Astrocyte (in vitro differentiated cells and primary cell): ENCODE measurements at regions not wholly inside any gene's neighbourhood (a gene's known extent, or its start where the extent isn't known, plus 50 kb on each side); places are given as distances from the start of the nearest gene placed in this dataset.

Source experiments
- DNase-seq: peaks from one replicate; pipeline ENCODE4 v3.0.0-alpha.2; 2010; ENCODE audit warnings: low read depth
- FAIRE-seq: peaks from 2 replicates; lab custom pipeline; 2011; peaks lifted over from hg19 to GRCh38; lab: Jason Lieb, UNC
- H2AFZ ChIP-seq: 2 replicates; pipeline ENCODE4 v1.6.0; 2012; ENCODE audit warnings: low read depth, low read length, inconsistent platforms
- H3K27ac ChIP-seq: 2 replicates; pipeline ENCODE4 v1.5.1; 2011; ENCODE audit warnings: low read depth, low read length, inconsistent platforms
- H3K27me3 ChIP-seq: 2 replicates; pipeline ENCODE4 v1.6.0; 2011; ENCODE audit warnings: low read length, inconsistent platforms; ENCODE audit not compliant: insufficient read depth
- H3K36me3 ChIP-seq: 2 replicates; pipeline ENCODE4 v1.5.1; 2011; ENCODE audit warnings: low read length, inconsistent platforms; ENCODE audit not compliant: insufficient read depth
- H3K4me1 ChIP-seq: 2 replicates; pipeline ENCODE4 v1.5.1; 2011; ENCODE audit warnings: low read length, inconsistent platforms; ENCODE audit not compliant: insufficient read depth
- H3K4me2 ChIP-seq: 2 replicates; pipeline ENCODE4 v1.6.0; 2012; ENCODE audit warnings: low read length, inconsistent platforms
- H3K4me3 ChIP-seq: 2 replicates; pipeline ENCODE4 v1.5.1; 2011; ENCODE audit warnings: low read depth, mild to moderate bottlenecking, low read length, inconsistent platforms; ENCODE audit not compliant: insufficient read depth
- H3K79me2 ChIP-seq: 2 replicates; pipeline ENCODE4 v1.6.0; 2012; ENCODE audit warnings: mild to moderate bottlenecking, low read length, inconsistent platforms; ENCODE audit not compliant: insufficient read depth
- H3K9ac ChIP-seq: 2 replicates; pipeline ENCODE4 v1.6.0; 2012; ENCODE audit warnings: mild to moderate bottlenecking, low read length, inconsistent platforms
- H3K9me3 ChIP-seq: 2 replicates; pipeline ENCODE4 v1.5.1; 2012; ENCODE audit warnings: low read depth, mild to moderate bottlenecking, low read length, inconsistent platforms; ENCODE audit not compliant: insufficient read depth
- H4K20me1 ChIP-seq: 2 replicates; pipeline ENCODE4 v1.6.0; 2012; ENCODE audit warnings: low read length, inconsistent platforms; ENCODE audit not compliant: insufficient read depth
- H3K27ac Mint-ChIP-seq: one replicate; pipeline ENCODE4 v1.8.0; 2021; ENCODE audit warnings: mild to moderate bottlenecking, mixed read lengths; ENCODE audit not compliant: unreplicated experiment
- H3K27me3 Mint-ChIP-seq: one replicate; pipeline ENCODE4 v1.8.0; 2021; ENCODE audit warnings: low read depth, mixed read lengths; ENCODE audit not compliant: unreplicated experiment
- H3K36me3 Mint-ChIP-seq: one replicate; pipeline ENCODE4 v1.8.0; 2021; ENCODE audit warnings: low read depth, mixed read lengths; ENCODE audit not compliant: unreplicated experiment
- H3K4me1 Mint-ChIP-seq: one replicate; pipeline ENCODE4 v1.8.0; 2021; ENCODE audit warnings: low read depth, mixed read lengths; ENCODE audit not compliant: unreplicated experiment
- H3K4me3 Mint-ChIP-seq: one replicate; pipeline ENCODE4 v1.8.0; 2021; ENCODE audit warnings: mild to moderate bottlenecking, moderate library complexity, mixed read lengths; ENCODE audit not compliant: unreplicated experiment
- H3K9me3 Mint-ChIP-seq: one replicate; pipeline ENCODE4 v1.8.0; 2021; ENCODE audit warnings: mild to moderate bottlenecking, mixed read lengths; ENCODE audit not compliant: unreplicated experiment
- CTCF ChIP-seq: IDR thresholded peaks from 2 replicates; pipeline ENCODE4 v1.5.1; 2011; ENCODE audit warnings: low read depth, mild to moderate bottlenecking, inconsistent platforms, low read length, moderate library complexity; ENCODE audit not compliant: insufficient read depth
- EZH2 ChIP-seq: IDR thresholded peaks from 2 replicates; pipeline ENCODE4 v1.6.1; 2012; ENCODE audit warnings: mild to moderate bottlenecking, low read length, inconsistent platforms; ENCODE audit not compliant: insufficient read depth

GRCh38 chr14:42079911-42080310 is 473.2 kb downstream of the LRFN5 start:
- Histone ChIP-seq H3K4me1 (no peaks in the 10 kb centered on the region), H3K27me3 (no peaks in the 10 kb centered on the region), H3K27ac (no peak overlapping the region), H3K4me3 (no peak overlapping the region), H3K9me3 (no peaks in the 10 kb centered on the region), H3K36me3 (no peaks in the 10 kb centered on the region), H4K20me1 (no peaks in the 10 kb centered on the region), H3K4me2 (no peak overlapping the region), H3K79me2 (no peaks in the 10 kb centered on the region), H2AFZ (no peak overlapping the region), H3K9ac (no peak overlapping the region)
- TF ChIP-seq CTCF (no peak), EZH2 (no peak)
- no peaks in the 10 kb centered on the region for H3K27me3 Mint-ChIP-seq
- no peaks in the 10 kb centered on the region for H3K9me3 Mint-ChIP-seq
- no peak overlapping the region for H3K27ac Mint-ChIP-seq
- FAIRE-seq, result no peak
- DNase-seq, result no peak
- H3K4me1 Mint-ChIP-seq, result no peaks in the 10 kb centered on the region
- H3K4me3 Mint-ChIP-seq, result no peak overlapping the region
- no peaks in the 10 kb centered on the region for H3K36me3 Mint-ChIP-seq

GRCh38 chr14:42078345-42078744 is 471.7 kb downstream of the LRFN5 start:
- FAIRE-seq (no peak), DNase-seq (no peak)
- Histone ChIP-seq H3K9ac (no peak overlapping the region), H3K79me2 (no peaks in the 10 kb centered on the region), H3K9me3 (no peaks in the 10 kb centered on the region), H3K4me3 (no peak overlapping the region), H3K27me3 (no peaks in the 10 kb centered on the region), H3K27ac (no peak overlapping the region), H3K4me2 (no peak overlapping the region), H3K36me3 (no peaks in the 10 kb centered on the region), H3K4me1 (no peaks in the 10 kb centered on the region), H2AFZ (no peak overlapping the region), H4K20me1 (no peaks in the 10 kb centered on the region)
- TF ChIP-seq CTCF (no peak), EZH2 (no peak)
- Mint-ChIP-seq H3K4me3 (no peak overlapping the region), H3K27me3 (no peaks in the 10 kb centered on the region), H3K36me3 (no peaks in the 10 kb centered on the region), H3K4me1 (no peaks in the 10 kb centered on the region), H3K9me3 (no peaks in the 10 kb centered on the region), H3K27ac (no peak overlapping the region)

GRCh38 chr14:42070031-42070430 is 463.4 kb downstream of the LRFN5 start:
- H3K4me1 ChIP-seq, result no peaks in the 10 kb centered on the region
- TF ChIP-seq CTCF (no peak), EZH2 (no peak)
- no peak overlapping the region for H3K4me2 ChIP-seq
- H3K27me3 ChIP-seq, result no peaks in the 10 kb centered on the region
- no peaks in the 10 kb centered on the region for H3K27me3 Mint-ChIP-seq
- DNase-seq, result no peak
- no peaks in the 10 kb centered on the region for H3K9me3 ChIP-seq
- no peak overlapping the region for H2AFZ ChIP-seq
- no peaks in the 10 kb centered on the region for H3K9me3 Mint-ChIP-seq
- FAIRE-seq, result no peak
- no peak overlapping the region for H3K9ac ChIP-seq
- no peaks in the 10 kb centered on the region for H3K4me1 Mint-ChIP-seq
- H3K36me3 ChIP-seq, result no peaks in the 10 kb centered on the region
- no peak overlapping the region for H3K4me3 ChIP-seq
- no peaks in the 10 kb centered on the region for H4K20me1 ChIP-seq
- no peak overlapping the region for H3K27ac ChIP-seq
- no peaks in the 10 kb centered on the region for H3K79me2 ChIP-seq
- no peak overlapping the region for H3K27ac Mint-ChIP-seq
- no peak overlapping the region for H3K4me3 Mint-ChIP-seq
- no peaks in the 10 kb centered on the region for H3K36me3 Mint-ChIP-seq
